A673 (cell line): ENCODE measurements at regions not wholly inside any gene's neighbourhood (a gene's known extent, or its start where the extent isn't known, plus 50 kb on each side); places are given as distances from the start of the nearest gene placed in this dataset.

Experiments
- EZH2 ChIP-seq: fragments of 200-600 bp; sonication (generic); IDR thresholded peaks from 2 replicates; pipeline ENCODE4 v1.6.1; 2017; ENCODE audit warnings: borderline replicate concordance, low read depth, mild to moderate bottlenecking, mixed read lengths, antibody characterized with exemption, low read length; ENCODE audit not compliant: poor library complexity, severe bottlenecking
- TF ChIP-seq, protein P1 (sequence below): fragments of 300-800, 200-600 bp; sonication (generic); conservative IDR thresholded peaks from 2 replicates; pipeline ENCODE4 v1.5.1; 2017; ENCODE audit warnings: low read depth, mild to moderate bottlenecking, antibody characterized with exemption, low read length, moderate library complexity, mixed read lengths

DNA sequence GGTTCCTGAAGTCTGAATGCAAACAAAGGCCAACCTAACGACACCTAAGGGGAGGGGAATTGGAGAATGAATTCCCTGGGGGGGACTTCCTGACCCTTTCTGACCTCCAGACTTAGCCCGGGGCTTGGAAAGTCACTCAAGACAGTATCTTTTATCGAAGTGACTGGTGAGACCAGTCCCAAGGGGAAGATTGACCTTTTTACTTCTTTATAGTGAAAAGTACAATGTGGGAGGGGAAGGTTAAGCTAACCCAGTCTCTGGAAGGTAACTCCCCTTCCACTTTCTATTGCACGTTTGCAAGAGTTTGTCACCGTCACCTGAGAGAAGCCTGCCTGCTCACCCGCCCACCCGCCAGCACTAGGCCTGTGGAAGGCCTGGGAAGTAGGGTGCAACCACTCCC, 111.9 kb downstream of the EFNB2 start:
- TF ChIP-seq, protein P1, sequence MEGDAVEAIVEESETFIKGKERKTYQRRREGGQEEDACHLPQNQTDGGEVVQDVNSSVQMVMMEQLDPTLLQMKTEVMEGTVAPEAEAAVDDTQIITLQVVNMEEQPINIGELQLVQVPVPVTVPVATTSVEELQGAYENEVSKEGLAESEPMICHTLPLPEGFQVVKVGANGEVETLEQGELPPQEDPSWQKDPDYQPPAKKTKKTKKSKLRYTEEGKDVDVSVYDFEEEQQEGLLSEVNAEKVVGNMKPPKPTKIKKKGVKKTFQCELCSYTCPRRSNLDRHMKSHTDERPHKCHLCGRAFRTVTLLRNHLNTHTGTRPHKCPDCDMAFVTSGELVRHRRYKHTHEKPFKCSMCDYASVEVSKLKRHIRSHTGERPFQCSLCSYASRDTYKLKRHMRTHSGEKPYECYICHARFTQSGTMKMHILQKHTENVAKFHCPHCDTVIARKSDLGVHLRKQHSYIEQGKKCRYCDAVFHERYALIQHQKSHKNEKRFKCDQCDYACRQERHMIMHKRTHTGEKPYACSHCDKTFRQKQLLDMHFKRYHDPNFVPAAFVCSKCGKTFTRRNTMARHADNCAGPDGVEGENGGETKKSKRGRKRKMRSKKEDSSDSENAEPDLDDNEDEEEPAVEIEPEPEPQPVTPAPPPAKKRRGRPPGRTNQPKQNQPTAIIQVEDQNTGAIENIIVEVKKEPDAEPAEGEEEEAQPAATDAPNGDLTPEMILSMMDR: no peak
- TF ChIP-seq EZH2: no peak
